Tibial artery (tissue), 4 donors: ENCODE measurements at regions not wholly inside any gene's neighbourhood (a gene's known extent, or its start where the extent isn't known, plus 50 kb on each side); places are given as distances from the start of the nearest gene placed in this dataset.

ENCODE experiments used
- DNase-seq, 2 donors: peaks; one replicate each; pipeline ENCODE4 v3.0.0-alpha.2; 2019
- H3K27ac ChIP-seq, 2 donors: fragments of 200-600 bp; sonication (generic) in 1 of 2; 1 replicate in 1 of 2; 2 replicates in 1 of 2; pipeline ENCODE4 v1.5.1; 2018 to 2019; ENCODE audit warnings: mild to moderate bottlenecking in 1 of 2
- H3K27me3 ChIP-seq, 2 donors: fragments of 200-600 bp; sonication (generic) in 1 of 2; one replicate each; pipeline versions ENCODE4 v1.5.1 to v1.6.0; 2016 to 2019
- H3K36me3 ChIP-seq, 3 donors: fragments of 200-600 bp; sonication (generic) in 2 of 3; one replicate each; pipeline ENCODE4 v1.5.1; 2016 to 2019; ENCODE audit warnings: mild to moderate bottlenecking in 2 of 3
- H3K4me1 ChIP-seq, 4 donors: fragments of 200-600 bp; sonication (generic) in 2 of 4; 1 replicate in 3 of 4; 2 replicates in 1 of 4; pipeline ENCODE4 v1.5.1; 2016 to 2019
- H3K4me3 ChIP-seq, 2 donors: fragments of 200-600 bp; sonication (generic) in 1 of 2; 1 replicate in 1 of 2; 2 replicates in 1 of 2; pipeline ENCODE4 v1.5.1; 2018 to 2019; ENCODE audit warnings: mild to moderate bottlenecking in 2 of 2
- H3K9me3 ChIP-seq, 3 donors: fragments of 200-600 bp; sonication (generic) in 1 of 3; one replicate each; pipeline ENCODE4 v1.5.1; 2016 to 2019
- intact Hi-C: fragments of 100-400 bp; cut with DNase I; formaldehyde crosslinking; loops from one replicate; pipeline ENCODE4 v1.15.0; 2023; ENCODE audit warnings: low total_unique reads
- TF ChIP-seq, protein P1 (sequence below), 2 experiments: fragments of 200-600 bp in 1 of 2; fragments of 450-650 bp in 1 of 2; IDR thresholded peaks; one replicate each; pipeline ENCODE4 v1.5.1; 2017 to 2019; ENCODE audit warnings: antibody characterized with exemption in 2 of 2, mild to moderate bottlenecking in 1 of 2, moderate library complexity in 1 of 2

GRCh38 chr17:77666881-77667395 is 291.6 kb upstream of the TNRC6C start:
- TF ChIP-seq, protein P1, sequence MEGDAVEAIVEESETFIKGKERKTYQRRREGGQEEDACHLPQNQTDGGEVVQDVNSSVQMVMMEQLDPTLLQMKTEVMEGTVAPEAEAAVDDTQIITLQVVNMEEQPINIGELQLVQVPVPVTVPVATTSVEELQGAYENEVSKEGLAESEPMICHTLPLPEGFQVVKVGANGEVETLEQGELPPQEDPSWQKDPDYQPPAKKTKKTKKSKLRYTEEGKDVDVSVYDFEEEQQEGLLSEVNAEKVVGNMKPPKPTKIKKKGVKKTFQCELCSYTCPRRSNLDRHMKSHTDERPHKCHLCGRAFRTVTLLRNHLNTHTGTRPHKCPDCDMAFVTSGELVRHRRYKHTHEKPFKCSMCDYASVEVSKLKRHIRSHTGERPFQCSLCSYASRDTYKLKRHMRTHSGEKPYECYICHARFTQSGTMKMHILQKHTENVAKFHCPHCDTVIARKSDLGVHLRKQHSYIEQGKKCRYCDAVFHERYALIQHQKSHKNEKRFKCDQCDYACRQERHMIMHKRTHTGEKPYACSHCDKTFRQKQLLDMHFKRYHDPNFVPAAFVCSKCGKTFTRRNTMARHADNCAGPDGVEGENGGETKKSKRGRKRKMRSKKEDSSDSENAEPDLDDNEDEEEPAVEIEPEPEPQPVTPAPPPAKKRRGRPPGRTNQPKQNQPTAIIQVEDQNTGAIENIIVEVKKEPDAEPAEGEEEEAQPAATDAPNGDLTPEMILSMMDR (IDR thresholded peaks at IDR 0.05): no peak
- no peak for DNase-seq
- no peak overlapping the region for H3K27ac ChIP-seq
- H3K9me3 ChIP-seq: no peaks in the 10 kb centered on the region
- intact Hi-C loops: no loop called here
- no peaks in the 10 kb centered on the region for H3K27me3 ChIP-seq
- H3K4me3 ChIP-seq: no peak overlapping the region
- no peaks in the 10 kb centered on the region for H3K36me3 ChIP-seq
- no peaks in the 10 kb centered on the region for H3K4me1 ChIP-seq

GRCh38 chr17:77667478-77667877 is 291.0 kb upstream of the TNRC6C start:
- H3K36me3 ChIP-seq: no peaks in the 10 kb centered on the region
- no peak overlapping the region for H3K4me3 ChIP-seq
- TF ChIP-seq, protein P1 (IDR thresholded peaks at IDR 0.05): no peak
- no peak for DNase-seq
- no peaks in the 10 kb centered on the region for H3K27me3 ChIP-seq
- intact Hi-C loops: no loop called here
- no peaks in the 10 kb centered on the region for H3K4me1 ChIP-seq
- H3K27ac ChIP-seq: no peak overlapping the region
- H3K9me3 ChIP-seq: no peaks in the 10 kb centered on the region

- TF ChIP-seq, protein P1 (IDR thresholded peaks at IDR 0.05): no peak
- DNase-seq: no peak
- Histone ChIP-seq H3K4me1 (no peaks in the 10 kb centered on the region), H3K27me3 (no peaks in the 10 kb centered on the region), H3K27ac (no peak overlapping the region), H3K36me3 (no peaks in the 10 kb centered on the region), H3K4me3 (no peak overlapping the region), H3K9me3 (no peaks in the 10 kb centered on the region)
- intact Hi-C loops: no loop called here
Measured at GRCh38 chr17:77668518-77668917, 290.0 kb upstream of the TNRC6C start.

- intact Hi-C loops: no loop called here
- DNase-seq: no peak
- no peak overlapping the region for H3K27ac ChIP-seq
- no peaks in the 10 kb centered on the region for H3K9me3 ChIP-seq
- H3K4me1 ChIP-seq: no peaks in the 10 kb centered on the region
- no peaks in the 10 kb centered on the region for H3K27me3 ChIP-seq
- TF ChIP-seq, protein P1 (IDR thresholded peaks at IDR 0.05): no peak
- H3K36me3 ChIP-seq: no peaks in the 10 kb centered on the region
- H3K4me3 ChIP-seq: no peak overlapping the region
Measured at GRCh38 chr17:77670173-77670572, 288.3 kb upstream of the TNRC6C start.

DNA sequence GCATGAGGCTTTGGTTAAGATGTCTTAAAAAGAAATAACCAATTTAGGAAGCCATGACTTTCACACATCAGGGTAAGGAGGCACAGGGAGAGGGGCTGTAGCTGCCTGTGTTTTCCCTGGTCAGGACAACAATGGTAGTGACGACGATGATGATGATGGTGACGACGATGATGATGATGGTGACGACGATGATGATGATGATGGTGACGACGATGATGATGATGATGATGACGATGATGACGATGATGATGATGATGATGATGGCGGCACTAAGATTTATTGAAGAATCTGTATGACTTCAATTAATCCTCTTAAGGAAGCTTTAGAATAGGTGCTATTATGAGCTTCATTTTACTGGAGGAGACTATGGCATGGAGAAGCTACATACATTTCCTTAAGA is 284.1 kb upstream of the TNRC6C start:
- no peak for DNase-seq
- intact Hi-C loops: no loop called here
- no peak overlapping the region for H3K27ac ChIP-seq

More for the DNA sequence above, 284.1 kb upstream of the TNRC6C start:
- Histone ChIP-seq H3K36me3 (no peaks in the 10 kb centered on the region), H3K4me3 (no peak overlapping the region), H3K27me3 (peaks cover 0 to 26% of the 10 kb centered on the region in 2 donors), H3K9me3 (no peaks in the 10 kb centered on the region), H3K4me1 (peaks cover 0 to 12% (median 4%) of the 10 kb centered on the region in 4 donors)
- TF ChIP-seq, protein P1 (IDR thresholded peaks at IDR 0.05): no peak
